Psoas muscle (tissue), 7 donors: ENCODE measurements at regions not wholly inside any gene's neighbourhood (a gene's known extent, or its start where the extent isn't known, plus 50 kb on each side); places are given as distances from the start of the nearest gene placed in this dataset.
"Not testable (repeated sequence)": the region's sequence is repeated elsewhere in the genome, so short reads cannot be mapped to it uniquely, and the experiment has no call there.

ENCODE experiments used
- ATAC-seq, 4 donors: fragments of 200-7000 bp; cut with Tn5 transposase; one replicate each; pipeline ENCODE4 v1.9.1; 2020; ENCODE audit warnings: moderate library complexity in 3 of 4, mild to moderate bottlenecking in 2 of 4
- DNase-seq, 2 donors: peaks; one replicate each; pipeline ENCODE4 v3.0.0-alpha.2; 2020
- H3K27ac ChIP-seq: fragments of 200-600 bp; one replicate; pipeline ENCODE4 v1.8.0; 2022
- H3K27me3 ChIP-seq, 3 donors: fragments of 200-600 bp in 1 of 3; one replicate each; pipeline versions ENCODE4 v1.6.1 to v1.8.0; 2013 to 2022; ENCODE audit warnings: low read length in 2 of 3, mild to moderate bottlenecking in 2 of 3, moderate library complexity in 1 of 3; ENCODE audit not compliant: insufficient read depth in 3 of 3
- H3K36me3 ChIP-seq, 2 donors: fragments of 200-600 bp in 1 of 2; one replicate each; pipeline versions ENCODE4 v1.6.1 to v1.8.0; 2013 to 2022; ENCODE audit warnings: low read depth in 1 of 2, mild to moderate bottlenecking in 1 of 2, moderate library complexity in 1 of 2; ENCODE audit not compliant: insufficient read depth in 1 of 2
- H3K4me1 ChIP-seq: fragments of 200-600 bp; one replicate; pipeline ENCODE4 v1.8.0; 2022
- H3K4me3 ChIP-seq: fragments of 200-600 bp; one replicate; pipeline ENCODE4 v1.8.0; 2022; ENCODE audit warnings: mild to moderate bottlenecking
- H3K9me3 ChIP-seq: fragments of 200-600 bp; one replicate; pipeline ENCODE4 v1.8.0; 2022
- CTCF ChIP-seq: fragments of 200-600 bp; IDR thresholded peaks from one replicate; pipeline ENCODE4 v1.8.0; 2022; ENCODE audit warnings: antibody characterized with exemption
- WGBS, 3 donors: extraction: QIAGEN DNeasy Blood & Tissue Kit; methylation state at CpG; one replicate each; pipeline versions ENCODE4 v1.1.6 to v1.1.7; 2013; 5-methylcytosine and 5-hydroxymethylcytosine counted together
- intact Hi-C, 2 donors: fragments of 100-400 bp; cut with DNase I; formaldehyde crosslinking; loops; one replicate each; pipeline versions ENCODE4 v1.11.0 to v1.14.2; 2022
- donor health status: healthy with polysubstance abuse.
- donor health status: DM: no; HTN: no; CAD: no; lungs with moderate emphysema.
- donor health status: Bipolar disorder and iron deficiency.
- donor health status: healthy.
- donor health status: DM: yes; HTN: yes; CAD: no.
- donor health status: DM: no; HTN: no; CAD: no.
- donor health status: DM: yes; HTN: yes; CAD: no.

GRCh38 chr10:117801691-117802090 lies 245.1 kb downstream of the RAB11FIP2 start:
- no peak overlapping the region for H3K4me3 ChIP-seq
- WGBS, 3 donors, result 76 to 78% (median 77%) methylated on average over 7 of the region's 7 CpGs
- no peak for ATAC-seq
- intact Hi-C loops, result no loop called here
- H3K4me1 ChIP-seq, result no peaks in the 10 kb centered on the region
- no peaks in the 10 kb centered on the region for H3K9me3 ChIP-seq
- H3K36me3 ChIP-seq, result no peaks in the 10 kb centered on the region
- H3K27me3 ChIP-seq, result peaks cover 0 to 5% (median 0%) of the 10 kb centered on the region in 3 donors
- DNase-seq, result no peak
- no peak overlapping the region for H3K27ac ChIP-seq
- no peak for TF ChIP-seq CTCF

GRCh38 chr10:117804470-117805011 lies 242.2 kb downstream of the RAB11FIP2 start:
- H3K9me3 ChIP-seq, result no peaks in the 10 kb centered on the region
- no peak for TF ChIP-seq CTCF
- DNase-seq (no peak), ATAC-seq (no peak)
- no peak overlapping the region for H3K4me3 ChIP-seq
- H3K36me3 ChIP-seq, result no peaks in the 10 kb centered on the region
- no peak overlapping the region for H3K27ac ChIP-seq
- H3K27me3 ChIP-seq, result peaks cover 0 to 5% (median 0%) of the 10 kb centered on the region in 3 donors
- 33 to 65% (median 35%) methylated on average over 13 of the region's 13 CpGs for WGBS, 3 donors
- intact Hi-C loops, result no loop called here
- H3K4me1 ChIP-seq, result no peaks in the 10 kb centered on the region

GRCh38 chr10:117805139-117805538 lies 241.6 kb downstream of the RAB11FIP2 start:
- H3K27me3 ChIP-seq, result peaks cover 0 to 5% (median 0%) of the 10 kb centered on the region in 3 donors
- no peak for TF ChIP-seq CTCF
- WGBS, 3 donors, result 45 to 64% (median 47%) methylated on average over 13 of the region's 13 CpGs

GRCh38 chr10:117807441-117807840 lies 239.3 kb downstream of the RAB11FIP2 start:
- Histone ChIP-seq H3K4me1 (no peaks in the 10 kb centered on the region), H3K9me3 (no peaks in the 10 kb centered on the region), H3K27ac (no peak overlapping the region), H3K36me3 (no peaks in the 10 kb centered on the region), H3K27me3 (peaks cover 0 to 8% (median 0%) of the 10 kb centered on the region in 3 donors), H3K4me3 (no peak overlapping the region)
- DNase-seq, result no peak
- intact Hi-C loops, result no loop called here
- TF ChIP-seq CTCF, result no peak
- 36 to 47% (median 38%) methylated on average over 4 of the region's 4 CpGs for WGBS, 3 donors
- no peak for ATAC-seq

More at GRCh38 chr10:117805139-117805538, 241.6 kb downstream of the RAB11FIP2 start:
- ATAC-seq (no peak), DNase-seq (no peak)
- Histone ChIP-seq H3K27ac (no peak overlapping the region), H3K4me1 (no peaks in the 10 kb centered on the region), H3K9me3 (no peaks in the 10 kb centered on the region), H3K36me3 (no peaks in the 10 kb centered on the region), H3K4me3 (no peak overlapping the region)
- intact Hi-C loops, result no loop called here

- H3K4me1 ChIP-seq, ATAC-seq, DNase-seq, H3K4me3 ChIP-seq, H3K9me3 ChIP-seq, intact Hi-C loops, H3K27me3 ChIP-seq, H3K27ac ChIP-seq, H3K36me3 ChIP-seq: not testable (repeated sequence)
- WGBS, 3 donors, result 75 to 84% (median 75%) methylated on average over 2 of the region's 2 CpGs
Measured at GRCh38 chr10:117815816-117816215, 230.9 kb downstream of the RAB11FIP2 start.
